ENCODE measurements at regions not wholly inside any gene's neighbourhood (a gene's known extent, or its start where the extent isn't known, plus 50 kb on each side); places are given as distances from the start of the nearest gene placed in this dataset.
"Not testable (repeated sequence)": the region's sequence is repeated elsewhere in the genome, so short reads cannot be mapped to it uniquely, and the experiment has no call there.

DNA sequence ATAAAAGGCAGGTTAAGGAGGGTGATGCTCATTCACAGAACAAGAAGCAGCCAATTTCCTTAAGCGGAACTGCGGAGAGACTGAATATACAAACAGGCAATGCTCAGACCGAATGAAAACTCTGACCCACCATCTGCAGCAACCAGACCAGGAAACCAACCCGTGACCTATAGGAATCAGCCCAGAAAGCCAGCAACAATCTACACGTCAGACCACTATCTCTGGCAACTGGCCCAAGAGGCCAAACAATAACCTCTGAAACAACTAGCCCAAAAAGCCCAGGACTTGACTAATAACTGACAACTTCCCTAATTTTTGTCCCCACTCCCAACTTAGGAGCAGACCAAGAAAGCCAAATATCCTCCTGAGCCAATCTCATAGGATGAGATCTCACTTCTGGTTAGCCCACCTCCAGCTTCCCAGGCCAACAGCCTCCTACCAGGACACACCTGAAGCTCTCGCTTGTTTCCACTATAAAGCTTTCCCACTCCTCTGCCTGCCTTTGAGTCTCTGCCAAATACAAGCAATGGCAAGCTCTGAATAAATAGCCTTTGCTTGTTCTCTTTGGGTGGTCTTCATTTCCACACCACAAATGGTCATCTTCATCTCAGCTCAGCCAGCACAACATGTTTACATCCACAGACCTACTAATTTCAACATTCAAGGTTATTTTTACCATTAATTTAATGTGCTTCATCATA is 168.5 kb downstream of the HSD17B3 start:
- no peak for DNase-seq (ENCODE audit: extremely low read depth in 1 of 2, low read depth in 1 of 2)

DNA sequence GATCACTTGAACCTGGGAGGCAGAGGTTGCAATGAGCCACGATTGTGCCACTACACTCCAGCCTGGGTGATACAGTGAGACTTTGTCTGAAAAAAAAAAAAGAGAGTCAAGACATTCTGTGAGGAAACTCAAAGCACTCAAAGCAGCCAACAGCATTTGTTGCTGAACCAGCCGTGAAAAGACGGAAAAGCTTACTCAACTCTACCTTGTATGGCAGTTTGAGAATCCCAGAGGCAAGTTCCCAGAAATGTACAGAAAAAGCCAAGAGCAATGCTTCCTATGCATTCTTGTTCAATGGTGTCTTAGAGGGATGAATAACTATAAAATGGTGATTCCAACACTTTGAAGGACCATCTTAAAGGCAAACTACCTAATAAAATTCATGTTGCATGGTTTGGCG is 170.2 kb downstream of the HSD17B3 start:
- DNase-seq (ENCODE audit: extremely low read depth in 1 of 2, low read depth in 1 of 2), result no peak

DNA sequence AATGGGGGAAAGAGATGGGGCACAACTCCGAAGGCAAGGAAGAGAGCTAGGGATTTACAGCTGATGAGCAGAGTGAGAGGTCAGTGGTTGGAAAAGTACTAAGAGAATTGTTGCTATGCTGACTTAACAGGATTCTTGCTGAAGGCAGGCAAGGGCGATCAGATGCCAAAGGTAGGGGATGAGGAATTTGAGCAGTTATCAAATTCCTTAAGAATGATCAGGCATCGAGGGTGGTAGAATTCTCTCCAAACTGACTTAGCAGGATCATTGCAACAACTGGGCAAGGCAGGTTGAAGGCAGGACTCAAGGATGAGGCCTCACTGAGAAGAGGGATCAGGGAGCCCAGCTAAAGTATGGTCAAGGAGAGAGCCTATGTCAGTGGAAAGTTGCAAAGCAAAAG is 171.0 kb downstream of the HSD17B3 start:
- DNase-seq (ENCODE audit: extremely low read depth in 1 of 2, low read depth in 1 of 2), result no peak

DNA sequence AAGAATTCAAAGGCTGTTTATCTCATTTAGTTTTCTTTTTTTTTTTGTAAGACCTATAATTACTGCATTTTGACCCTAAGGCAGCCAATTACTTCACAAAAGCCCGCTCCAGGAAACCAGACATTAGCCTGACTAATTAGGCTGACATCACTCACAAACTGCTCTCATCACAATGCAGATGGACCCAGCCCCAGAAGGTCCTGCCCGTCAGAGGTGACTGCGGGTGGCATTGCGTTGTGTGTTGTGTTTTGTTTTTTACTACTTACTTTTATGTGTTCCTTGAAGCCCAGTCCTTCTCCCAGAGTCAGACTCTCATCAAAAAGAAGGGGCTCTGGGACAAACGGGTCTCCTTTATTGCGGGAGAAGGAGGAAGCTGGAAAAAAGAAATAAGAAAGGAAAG is 172.2 kb downstream of the HSD17B3 start:
- no peak for DNase-seq (ENCODE audit: extremely low read depth in 1 of 2, low read depth in 1 of 2)

DNA sequence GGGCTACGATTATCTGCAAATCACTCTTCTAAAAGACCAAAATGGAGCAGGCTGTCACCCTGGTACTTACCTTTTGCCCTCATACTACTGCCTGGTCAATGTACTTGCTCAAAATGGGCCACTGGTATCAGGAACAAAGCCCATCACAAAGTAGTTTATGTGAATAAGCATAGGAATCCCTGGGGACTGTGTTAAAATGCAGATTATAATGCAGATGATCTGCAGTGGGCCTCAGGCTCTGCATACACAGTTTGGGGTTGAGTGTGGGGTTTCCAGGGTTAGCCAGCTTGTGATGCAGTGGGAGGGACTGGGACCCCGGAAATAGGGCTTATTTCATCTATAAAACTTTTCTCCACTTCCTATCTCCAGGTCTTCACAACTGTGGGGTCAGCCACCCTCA is 173.1 kb downstream of the HSD17B3 start:
- DNase-seq (ENCODE audit: extremely low read depth in 1 of 2, low read depth in 1 of 2), result no peak

DNA sequence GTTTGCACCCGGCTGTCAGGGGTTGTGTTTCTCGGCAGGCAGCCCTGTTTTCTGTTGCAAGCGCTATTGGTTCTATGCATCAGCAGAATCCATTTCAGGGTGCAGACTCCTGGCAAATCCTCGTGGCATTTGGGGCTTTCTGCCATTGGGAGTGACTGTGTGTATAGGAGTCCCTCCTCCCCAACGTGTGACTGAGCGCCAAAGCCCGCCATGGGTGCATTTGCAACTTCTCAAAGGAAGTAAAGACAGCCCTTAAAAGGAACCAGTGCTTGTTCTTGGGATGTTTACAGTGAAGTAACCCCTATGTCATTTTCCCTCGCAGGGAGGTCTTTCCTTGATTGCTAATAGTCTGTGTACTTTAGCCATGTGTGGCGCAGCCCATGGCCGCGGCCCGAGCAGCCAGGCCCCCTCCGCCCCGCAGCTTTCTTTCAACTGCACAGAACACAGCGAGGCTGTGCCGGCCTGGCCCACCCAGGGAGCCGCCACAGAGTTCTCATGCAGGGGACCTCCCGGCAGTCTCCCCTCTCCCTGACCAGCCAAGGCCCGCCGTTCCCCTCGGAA is 175.6 kb downstream of the HSD17B3 start:
- DNase-seq (ENCODE audit: extremely low read depth in 1 of 2, low read depth in 1 of 2), result no peak

DNA sequence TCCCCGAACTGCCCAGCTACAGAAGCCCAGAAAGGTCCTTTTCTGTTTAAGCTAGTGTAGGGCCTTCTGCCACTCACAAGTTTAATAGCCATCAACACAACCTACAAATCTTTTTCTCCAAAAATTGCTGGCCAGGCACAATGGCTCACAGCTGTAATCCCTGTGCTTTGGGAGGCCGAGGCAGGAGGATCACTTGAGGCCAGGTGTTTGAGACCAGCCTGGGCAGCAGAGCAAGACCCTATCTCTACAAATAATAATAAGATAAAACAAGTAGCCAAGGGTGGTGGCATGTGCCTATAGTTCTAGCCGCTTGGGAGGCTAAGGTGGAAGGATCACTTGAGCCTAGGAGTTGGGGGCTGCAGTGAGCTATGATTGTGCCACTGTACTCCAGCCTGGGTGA is 176.4 kb downstream of the HSD17B3 start:
- no peak for DNase-seq (ENCODE audit: extremely low read depth in 1 of 2, low read depth in 1 of 2)

DNA sequence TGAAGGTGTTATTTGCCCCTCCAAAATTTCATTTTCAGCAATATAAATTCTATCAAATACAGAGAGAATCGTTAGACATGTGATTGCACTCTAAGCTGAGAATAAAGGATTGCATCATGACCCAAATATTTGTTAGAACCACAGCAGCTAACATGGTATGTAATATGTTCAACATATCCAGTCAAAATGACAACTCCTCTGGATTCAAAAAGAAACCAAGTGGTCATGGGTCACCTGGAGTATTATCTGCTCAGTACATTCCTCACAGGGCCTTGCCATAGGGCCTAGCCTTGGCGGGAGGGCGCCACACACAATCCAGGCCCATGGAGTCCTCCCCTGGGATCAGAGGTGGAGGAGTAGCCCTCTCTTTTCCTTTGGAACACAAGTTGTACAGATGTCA is 179.2 kb downstream of the HSD17B3 start:
- DNase-seq (ENCODE audit: extremely low read depth in 1 of 2, low read depth in 1 of 2), result no peak

DNA sequence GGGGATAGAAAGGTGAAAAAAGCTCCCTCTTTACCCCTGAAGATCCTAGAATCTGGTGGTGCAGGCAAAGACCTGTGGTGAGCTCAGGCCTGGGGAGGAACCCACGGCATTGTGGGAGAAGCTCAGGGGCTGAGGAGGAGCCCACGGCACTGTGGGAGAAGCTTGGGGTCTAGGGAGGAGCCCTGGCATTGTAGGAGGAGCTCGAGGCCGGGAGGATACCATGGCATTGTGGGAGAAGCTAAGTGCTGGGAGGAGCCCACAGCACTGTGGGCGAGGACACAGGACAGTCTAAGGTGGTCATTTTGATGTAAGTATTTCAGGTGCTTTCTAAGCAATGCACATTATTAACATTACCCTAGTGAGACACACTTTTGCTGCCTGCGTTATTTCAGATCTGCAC is 179.7 kb downstream of the HSD17B3 start:
- no peak for DNase-seq (ENCODE audit: extremely low read depth in 1 of 2, low read depth in 1 of 2)

DNA sequence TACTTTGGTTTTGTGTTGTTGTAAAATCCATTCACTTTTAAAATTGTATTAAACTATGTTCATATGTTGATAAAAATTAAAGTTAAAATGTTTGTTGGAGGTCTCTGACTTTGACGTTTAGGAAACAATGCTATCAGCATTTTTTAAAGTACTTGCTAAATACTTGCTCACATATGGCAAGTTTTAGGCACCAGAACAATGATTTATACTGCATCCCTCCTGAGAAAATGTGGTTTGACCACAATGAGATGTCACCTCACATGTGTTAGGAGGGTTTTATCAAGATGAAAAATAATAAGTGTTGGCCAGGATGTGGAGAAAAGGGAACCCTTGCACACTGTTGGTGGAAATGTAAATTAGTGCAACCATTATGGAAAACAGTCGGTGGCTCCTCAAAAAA is 180.8 kb downstream of the HSD17B3 start:
- DNase-seq (ENCODE audit: extremely low read depth in 1 of 2, low read depth in 1 of 2), result no peak

DNA sequence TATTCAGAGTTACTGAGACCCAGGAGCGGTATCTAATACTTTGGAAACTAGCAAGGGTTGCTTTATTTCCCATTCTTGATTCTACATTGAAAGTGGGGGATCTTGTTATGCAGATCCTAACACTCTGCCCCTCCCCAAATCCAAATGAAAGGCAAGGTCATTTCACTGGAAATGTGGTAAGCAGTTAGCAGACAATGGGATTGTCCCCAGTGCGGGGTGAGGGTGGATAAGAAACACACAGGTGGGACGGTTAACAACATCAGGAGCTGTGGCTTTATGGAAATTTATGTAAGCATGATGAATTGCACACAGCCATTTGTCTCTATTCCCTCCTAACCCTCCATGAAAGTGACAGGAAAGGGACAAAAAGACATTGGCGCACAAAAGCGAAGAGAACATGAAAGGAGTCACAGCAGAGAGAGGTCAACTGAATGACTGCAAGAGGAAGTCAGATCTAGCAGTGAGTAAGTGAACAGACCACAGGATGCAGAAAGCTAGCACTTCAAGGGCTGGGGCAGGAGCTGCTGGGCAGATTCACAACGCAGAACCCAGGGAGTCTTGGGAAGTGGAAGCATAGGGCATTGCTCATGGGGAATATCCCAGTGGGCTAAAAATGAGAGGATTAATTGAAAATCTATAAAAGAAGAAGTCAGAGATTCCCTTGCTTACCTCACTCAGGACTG is 184.4 kb downstream of the HSD17B3 start:
- DNase-seq (ENCODE audit: extremely low read depth in 1 of 2, low read depth in 1 of 2), result no peak

DNA sequence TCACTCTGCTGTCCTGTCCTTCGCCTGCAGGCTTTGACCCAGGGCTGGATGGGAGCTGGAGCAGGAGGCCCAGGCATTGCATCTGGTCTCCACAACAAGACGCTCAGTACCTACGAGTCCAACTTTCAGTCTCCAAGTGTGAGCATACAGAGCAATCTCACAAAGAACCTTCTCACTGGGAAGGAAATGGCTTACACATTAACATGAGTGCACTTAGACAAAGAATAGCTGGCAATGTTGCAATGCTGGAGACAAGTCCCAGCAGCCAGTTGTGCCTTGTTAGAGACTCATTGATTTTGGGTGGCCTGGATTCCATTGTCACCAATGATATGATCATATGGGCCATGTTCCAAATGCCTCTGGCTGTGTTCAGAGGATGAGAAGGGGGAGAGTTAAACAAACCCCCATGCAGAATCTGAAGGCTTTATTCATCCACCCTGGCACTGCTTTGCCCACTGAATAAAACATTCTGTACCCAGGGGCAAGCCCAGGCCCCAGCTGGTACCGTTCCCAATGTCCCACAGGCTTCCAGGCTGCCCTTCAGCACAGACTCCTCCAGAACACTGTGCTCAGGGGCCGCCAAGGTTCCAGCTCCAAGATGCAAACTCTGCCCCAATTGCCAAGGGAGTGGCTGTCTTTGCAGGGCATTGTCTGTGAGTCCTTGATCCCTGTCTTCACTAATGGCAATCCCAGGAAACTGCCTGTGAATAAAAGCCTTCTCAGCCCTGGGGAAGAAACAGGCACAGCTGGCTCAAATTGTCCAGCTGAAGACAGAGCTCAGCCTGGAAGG is 185.5 kb downstream of the HSD17B3 start:
- no peak for DNase-seq (ENCODE audit: extremely low read depth in 1 of 2, low read depth in 1 of 2)

DNA sequence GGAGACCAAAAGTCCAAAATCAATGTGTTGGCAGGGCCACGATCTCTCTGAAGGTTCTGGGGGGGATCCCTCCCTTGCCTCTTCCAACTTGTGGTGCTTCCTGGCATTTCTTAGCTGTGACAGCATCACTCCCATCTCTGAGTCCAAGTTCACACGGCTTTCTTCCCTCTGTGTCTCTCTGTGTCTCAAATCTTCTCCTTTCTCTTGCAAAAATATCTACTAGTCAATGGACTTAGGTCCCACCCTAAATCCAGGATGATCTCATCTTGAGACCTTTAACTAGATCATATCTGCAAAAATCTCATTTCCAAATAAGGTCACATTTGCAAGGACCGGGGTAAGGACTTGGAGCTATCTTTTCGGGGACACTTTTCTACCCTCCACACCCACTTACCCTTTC is 186.1 kb downstream of the HSD17B3 start:
- DNase-seq (ENCODE audit: extremely low read depth in 1 of 2, low read depth in 1 of 2), result no peak

DNA sequence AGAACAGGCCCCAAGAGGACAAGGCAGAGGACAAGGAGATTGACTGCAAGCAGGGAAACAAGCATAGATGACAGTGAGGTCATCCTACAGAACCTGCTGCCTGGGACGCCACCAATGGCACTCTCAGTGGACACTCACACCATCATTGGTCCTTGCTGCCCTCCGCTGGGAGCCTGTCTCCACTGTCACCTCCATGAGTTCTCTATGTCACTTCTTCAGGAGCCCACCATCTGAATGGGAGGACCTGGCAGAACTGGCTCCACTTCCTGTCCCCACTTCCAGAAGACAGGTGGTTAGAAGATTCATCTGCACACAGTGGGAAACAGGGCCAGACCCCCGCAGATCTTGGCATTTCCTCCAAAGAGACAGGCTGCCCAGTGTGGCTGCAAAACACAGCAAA is 188.9 kb downstream of the HSD17B3 start:
- no peak for DNase-seq (ENCODE audit: extremely low read depth in 1 of 2, low read depth in 1 of 2)

DNA sequence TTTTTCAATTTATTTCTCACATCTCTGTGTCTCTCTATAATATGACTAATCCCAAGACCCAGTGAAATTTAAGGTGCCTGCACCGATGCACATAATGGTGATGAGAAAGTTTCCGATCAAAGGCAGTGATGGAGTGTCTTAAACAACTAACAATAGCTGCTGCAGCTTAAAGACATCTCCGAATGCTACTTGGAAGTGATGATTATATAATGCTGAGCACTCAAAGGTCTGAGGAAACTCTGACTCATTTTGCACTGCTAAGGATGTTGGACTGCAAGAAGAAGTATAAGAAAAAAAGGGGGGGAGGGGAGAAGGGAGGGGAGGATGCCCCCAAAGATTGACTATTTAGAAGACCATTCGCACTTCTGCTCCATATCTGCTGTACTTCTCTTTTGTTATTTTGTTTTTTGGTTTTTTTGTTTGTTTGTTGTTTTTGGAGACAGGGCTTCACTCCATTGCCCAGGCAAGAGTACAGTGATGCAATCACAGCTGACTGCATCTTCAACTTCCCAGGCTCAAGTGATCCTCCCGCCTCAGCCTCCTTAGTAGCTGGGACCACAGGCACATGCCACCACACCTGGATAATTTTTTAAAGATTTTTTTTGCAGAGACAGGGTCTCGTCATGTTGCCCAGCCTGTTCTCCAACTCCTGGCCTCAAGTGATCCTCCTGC is 192.2 kb downstream of the HSD17B3 start:
- DNase-seq (ENCODE audit: extremely low read depth in 1 of 2, low read depth in 1 of 2), result no peak

DNA sequence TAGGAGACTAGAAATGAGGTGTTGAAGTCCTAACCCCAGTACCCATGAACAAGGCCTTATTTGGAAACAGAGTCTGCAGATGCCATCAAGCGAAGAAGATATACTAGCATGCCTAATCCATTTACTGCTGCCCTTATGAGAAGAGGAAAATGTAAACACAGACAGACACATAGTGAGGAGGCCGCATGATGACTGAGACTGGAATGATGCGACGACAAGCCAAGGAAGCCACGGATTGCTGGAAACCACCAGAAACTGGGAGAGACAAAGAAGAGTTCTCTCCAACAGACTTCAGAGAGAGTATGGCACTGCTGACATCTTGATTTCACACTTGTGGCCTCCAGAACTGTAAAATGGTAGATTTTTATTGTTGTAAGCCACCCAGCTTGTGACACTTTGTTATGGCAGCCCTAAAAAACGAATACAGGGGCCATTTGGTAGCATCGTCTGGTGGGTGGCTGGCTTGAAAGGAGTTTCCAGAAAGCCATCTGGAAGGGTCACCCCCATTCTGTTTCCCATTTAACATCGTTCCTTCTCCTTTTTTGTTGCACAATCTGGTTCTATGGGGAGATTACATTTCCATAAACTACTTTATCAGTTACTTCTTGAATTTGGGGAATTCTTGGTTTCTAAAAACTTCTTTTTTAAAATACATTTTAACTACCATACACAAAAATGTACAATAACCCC is 193.1 kb downstream of the HSD17B3 start:
- no peak for DNase-seq (ENCODE audit: extremely low read depth in 1 of 2, low read depth in 1 of 2)

DNA sequence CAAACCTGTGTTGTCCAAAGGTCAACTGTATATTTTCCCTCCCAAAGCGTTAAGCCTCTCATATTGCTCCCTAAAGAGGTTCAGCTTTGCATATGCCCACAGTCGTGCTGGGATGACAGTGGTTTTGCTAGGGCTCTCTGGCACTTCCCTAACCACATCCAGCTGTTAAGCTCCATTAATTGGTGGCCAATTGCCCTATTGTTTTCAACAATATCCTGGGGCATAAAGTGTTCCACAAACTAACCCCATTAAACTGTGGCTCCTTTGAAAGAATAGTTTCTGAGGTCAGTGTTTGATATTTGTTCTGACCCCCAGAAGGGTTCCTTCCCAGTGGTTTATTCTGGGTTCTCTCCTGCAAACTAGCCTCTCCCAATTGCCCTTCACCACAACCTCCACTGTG is 194.5 kb downstream of the HSD17B3 start:
- no peak for DNase-seq (ENCODE audit: extremely low read depth in 1 of 2, low read depth in 1 of 2)

DNA sequence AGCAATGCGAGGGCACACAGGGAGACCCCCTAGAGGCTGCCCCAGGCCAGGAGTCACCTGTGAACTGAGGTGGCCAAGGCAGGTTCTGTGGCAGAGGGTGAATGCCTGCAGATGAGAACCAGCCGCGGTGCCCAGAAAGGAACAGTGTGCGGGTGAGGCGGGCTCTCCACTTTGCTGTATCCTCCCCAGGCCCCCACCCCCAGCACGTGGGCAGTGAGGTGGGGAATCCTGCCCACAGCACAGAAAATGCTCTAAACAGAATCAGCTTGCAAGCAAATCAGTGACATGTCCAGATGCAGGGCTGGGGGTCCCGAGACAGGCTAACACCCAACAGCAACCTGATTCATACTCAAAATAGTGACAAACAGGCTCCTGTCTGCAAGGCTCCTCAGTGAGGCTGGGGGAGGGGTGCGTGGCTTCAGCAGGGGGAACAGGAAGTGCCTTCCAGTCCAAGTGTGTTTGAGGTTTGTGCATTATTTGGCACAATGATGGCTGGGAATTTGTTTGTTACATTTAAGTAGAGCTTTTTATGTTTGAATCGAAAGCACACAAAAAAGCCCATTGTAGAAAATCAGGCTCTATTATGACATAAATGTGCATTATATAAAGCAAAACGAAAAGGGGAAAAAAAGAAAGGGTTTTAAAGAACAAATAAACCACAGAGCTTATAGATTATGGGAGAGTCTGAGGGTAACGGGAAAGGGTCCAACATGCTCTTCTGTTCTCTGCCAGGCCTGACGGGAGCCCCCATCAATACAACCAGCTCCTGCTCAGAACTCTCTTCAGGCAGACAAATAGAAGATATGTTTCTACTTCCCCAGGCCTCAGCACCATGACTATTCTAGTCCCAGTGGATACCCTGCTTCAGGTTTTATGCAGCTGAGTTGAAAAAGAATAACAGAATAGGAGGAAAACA is 201.3 kb downstream of the HSD17B3 start:
- DNase-seq (ENCODE audit: extremely low read depth in 1 of 2, low read depth in 1 of 2), result no peak

DNA sequence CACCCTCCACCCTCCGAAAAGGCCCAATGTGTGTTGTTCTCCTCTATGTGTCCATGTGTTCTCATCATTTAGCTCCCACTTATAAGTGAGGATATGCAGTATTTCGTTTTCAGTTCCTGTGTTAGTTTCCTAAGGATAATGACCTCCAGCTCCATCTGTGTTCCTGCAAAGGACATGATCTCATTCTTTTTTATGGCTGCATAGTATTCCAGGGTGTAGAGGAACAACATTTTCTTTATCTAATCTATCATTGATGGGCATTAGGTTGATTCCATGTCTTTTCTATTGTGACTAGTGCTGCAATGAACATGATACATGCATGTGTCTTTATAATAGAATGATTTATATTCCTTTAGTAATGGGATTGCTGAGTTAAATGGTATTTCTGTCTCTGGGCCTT is 211.3 kb downstream of the HSD17B3 start:
- DNase-seq (ENCODE audit: extremely low read depth in 1 of 2, low read depth in 1 of 2), result not testable (repeated sequence)

Measured in activated CD8-positive, alpha-beta memory T cell treated with anti-CD3 and anti-CD28 coated beads for 1 hour (primary cell).